AG09309 (cell line): ENCODE measurements at regions not wholly inside any gene's neighbourhood (a gene's known extent, or its start where the extent isn't known, plus 50 kb on each side); places are given as distances from the start of the nearest gene placed in this dataset.

Experiments
- DNase-seq: peaks from one replicate; pipeline ENCODE4 v3.0.0-alpha.2; 2010; ENCODE audit warnings: low read depth
- H3K4me3 ChIP-seq: 2 replicates; pipeline ENCODE4 v1.5.1; 2011; ENCODE audit warnings: mild to moderate bottlenecking, low read depth, low read length, moderate library complexity; ENCODE audit not compliant: control insufficient read depth
- CTCF ChIP-seq: IDR thresholded peaks from 2 replicates; pipeline ENCODE4 v1.5.1; 2011; ENCODE audit warnings: mild to moderate bottlenecking, low read depth, low read length, inconsistent platforms; ENCODE audit not compliant: insufficient read depth, control insufficient read depth; ENCODE audit errors: missing control alignments

DNA sequence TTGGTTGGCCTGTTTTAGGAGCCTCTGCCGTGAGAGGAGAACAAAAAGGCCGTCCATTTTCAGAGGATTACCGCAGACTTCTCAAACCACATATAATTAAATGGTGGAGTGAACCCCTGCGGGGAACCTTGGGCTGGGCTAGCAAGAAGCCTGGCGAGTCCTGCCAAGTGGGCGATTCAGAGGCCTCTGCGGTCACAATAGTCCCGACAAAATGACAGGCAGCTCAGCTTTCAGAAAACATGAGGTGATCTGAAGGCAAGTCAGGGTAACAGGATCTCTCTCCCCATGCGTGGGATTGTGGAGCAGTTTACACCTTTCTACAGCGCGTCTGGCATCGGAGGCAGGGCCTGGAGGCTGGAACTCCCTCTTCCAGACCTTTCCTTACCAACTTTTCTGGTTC, 134.8 kb downstream of the ASB7 start:
- DNase-seq = no peak
- no peak for TF ChIP-seq CTCF
- no peak overlapping the region for H3K4me3 ChIP-seq

DNA sequence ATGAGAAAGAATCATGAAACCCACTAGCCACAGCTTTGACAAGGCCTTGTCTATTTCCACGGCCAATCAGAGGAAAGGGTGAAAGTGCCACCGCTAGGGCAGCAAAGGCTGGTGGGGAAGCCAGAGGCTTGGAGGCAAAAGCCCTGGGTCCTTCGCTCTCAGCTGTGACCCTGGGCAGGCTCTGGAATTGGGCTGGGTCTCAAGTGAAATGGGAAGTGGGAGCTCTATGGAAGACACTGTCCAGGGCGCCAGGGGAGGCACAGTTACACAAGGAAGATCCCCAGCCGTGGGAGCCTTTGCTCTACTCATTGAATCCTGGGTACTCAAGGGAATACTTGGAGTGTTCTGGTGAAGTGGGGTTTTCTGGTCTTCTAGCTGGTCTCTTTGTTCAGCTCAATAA, 136.2 kb downstream of the ASB7 start:
- TF ChIP-seq CTCF = no peak
- DNase-seq = no peak
- H3K4me3 ChIP-seq = no peak overlapping the region

DNA sequence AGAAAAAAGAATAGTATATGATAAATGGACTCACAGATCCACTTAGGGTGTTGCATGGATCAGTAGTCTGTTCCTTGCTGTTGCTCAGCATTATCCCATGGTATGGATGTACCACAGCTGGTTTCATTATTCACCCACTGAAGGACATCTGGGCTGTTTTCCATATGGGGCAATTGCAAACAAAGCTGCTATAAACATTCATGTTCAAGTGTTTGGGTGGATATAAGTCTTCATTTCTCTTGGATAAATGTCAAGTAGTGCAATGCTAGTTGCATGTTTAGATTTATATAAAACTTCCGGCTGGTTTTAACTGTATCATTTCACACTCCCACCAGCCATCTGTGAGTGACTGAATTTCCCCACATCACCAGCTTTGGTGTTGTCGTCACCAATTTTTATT, 137.7 kb downstream of the ASB7 start:
- no peak overlapping the region for H3K4me3 ChIP-seq
- no peak for TF ChIP-seq CTCF
- DNase-seq = no peak

DNA sequence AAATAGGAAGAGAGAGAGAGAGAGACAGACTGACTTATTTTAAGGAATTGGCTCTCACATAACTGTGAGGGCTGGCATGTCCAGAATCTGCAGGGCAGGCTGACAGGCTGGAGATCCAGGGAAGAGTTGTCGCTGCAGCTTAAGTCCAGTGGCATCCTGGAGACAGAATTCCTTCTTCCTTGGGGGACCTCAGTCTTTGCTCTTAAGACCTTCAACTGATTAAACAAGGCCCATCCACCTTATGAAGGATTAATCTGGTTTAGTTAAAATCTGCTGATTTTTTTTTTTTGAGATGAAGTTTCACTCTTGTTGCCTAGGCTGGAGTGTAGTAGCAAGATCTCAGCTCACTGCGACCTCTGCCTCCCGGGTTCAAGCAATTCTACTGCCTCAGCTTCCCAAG, 128.0 kb upstream of the ALDH1A3 start:
- no peak for TF ChIP-seq CTCF
- DNase-seq = no peak
- H3K4me3 ChIP-seq = no peak overlapping the region

DNA sequence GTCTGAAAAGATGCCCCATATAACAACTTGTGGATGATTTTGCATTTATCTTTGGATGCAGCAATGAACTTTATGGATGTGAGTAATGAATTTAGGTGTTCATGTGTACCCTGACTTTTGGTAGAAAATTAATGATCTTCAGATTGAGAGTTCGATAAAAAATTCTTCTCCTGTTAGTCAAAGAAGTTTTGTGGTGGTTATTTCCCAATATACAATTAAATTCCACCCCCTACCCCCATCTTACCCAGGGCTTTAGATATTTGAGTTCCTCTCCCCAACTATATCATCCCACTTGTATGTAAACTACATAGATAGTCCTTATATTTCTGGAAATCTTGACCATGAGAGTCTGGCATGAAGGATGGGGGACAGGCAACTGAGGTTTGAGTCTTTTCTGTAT, 126.1 kb upstream of the ALDH1A3 start:
- no peak for DNase-seq
- no peak overlapping the region for H3K4me3 ChIP-seq
- no peak for TF ChIP-seq CTCF

- H3K4me3 ChIP-seq = no peak overlapping the region
- no peak for DNase-seq
- TF ChIP-seq CTCF = no peak
Observed at GRCh38 chr15:100757661-100758060, 122.0 kb upstream of the ALDH1A3 start.

- no peak for TF ChIP-seq CTCF
- H3K4me3 ChIP-seq = no peak overlapping the region
- DNase-seq = no peak
Observed at GRCh38 chr15:100758555-100758954, 121.1 kb upstream of the ALDH1A3 start.
